ENCODE measurements at regions not wholly inside any gene's neighbourhood (a gene's known extent, or its start where the extent isn't known, plus 50 kb on each side); places are given as distances from the start of the nearest gene placed in this dataset.

DNA sequence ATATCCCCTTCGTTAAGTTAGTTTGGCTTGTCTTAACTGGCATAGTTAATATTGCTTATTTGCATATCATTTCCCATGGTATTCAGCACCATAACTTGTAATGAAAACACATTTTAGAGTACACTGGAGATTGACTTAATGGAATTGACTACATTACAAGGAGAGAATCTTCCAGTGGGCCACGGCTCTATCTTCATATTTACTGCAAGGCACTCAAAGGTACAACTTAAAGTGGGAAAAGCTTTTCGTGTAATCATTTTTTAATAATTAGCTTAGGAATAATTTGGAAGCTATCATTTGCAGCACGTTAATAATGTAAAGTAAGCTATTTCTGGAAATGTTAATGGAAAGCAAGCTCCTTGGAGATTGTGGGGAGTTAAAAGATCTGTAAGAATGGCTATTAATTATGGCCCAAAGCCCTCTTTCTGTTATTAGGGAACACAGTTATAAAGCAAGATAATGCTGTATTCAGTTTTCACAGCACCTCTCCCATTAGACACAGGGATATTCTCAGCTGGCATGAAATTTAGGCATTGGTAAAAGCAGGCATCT lies 551.5 kb upstream of the RGMA start:
- TF ChIP-seq EZH2 (IDR thresholded peaks at IDR 0.05) (no peak), POLR2AphosphoS5 (IDR thresholded peaks at IDR 0.05; ENCODE audit: borderline replicate concordance, low read depth, low read length) (no peak)

Measured in SK-N-MC (cell line).